HepG2 (cell line): ENCODE measurements at regions not wholly inside any gene's neighbourhood (a gene's known extent, or its start where the extent isn't known, plus 50 kb on each side); places are given as distances from the start of the nearest gene placed in this dataset.

Experiments
- ATAC-seq: fragments of 200-7000 bp; cut with Tn5 transposase; 3 replicates; pipeline ENCODE4 v1.9.1; 2020; ENCODE audit warnings: mild to moderate bottlenecking, moderate library complexity
- BruUV-seq: library from RNA; stranded (reverse); fragments of 400-500 nt; replicated peaks from 2 replicates; lab custom pipeline; 2021; lab: Mats Ljungman, UMichigan
- CTCF ChIA-PET: fragments of 300-600 bp; formaldehyde crosslinking; extraction: SDS; loops from one replicate; lab custom pipeline; 2021; ENCODE audit warnings: low total read pairs, inconsistent platforms, low intra/inter-chr PET ratio; lab: Yijun Ruan, JAX
- POLR2A ChIA-PET: fragments of 350-600 bp; sonication (Branson Sonifier 250); formaldehyde crosslinking; loops from one replicate; lab custom pipeline; 2020; ENCODE audit warnings: antibody characterized with exemption, inconsistent platforms; lab: Yijun Ruan, JAX
- DNase-seq: peaks from one replicate; pipeline ENCODE4 v3.0.0-alpha.2; 2015; ENCODE audit warnings: low spot score
- FAIRE-seq: peaks from 3 replicates; lab custom pipeline; 2011; peaks lifted over from hg19 to GRCh38; lab: Jason Lieb, UNC
- H2AFZ ChIP-seq: one replicate; pipeline ENCODE4 v1.6.1; 2011; ENCODE audit warnings: low read length, inconsistent platforms
- H3K27ac ChIP-seq: fragments of 300-600 bp; 3 replicates; pipeline ENCODE4 v1.8.0; 2011; ENCODE audit warnings: mixed run types, mild to moderate bottlenecking, mixed read lengths, low read length, inconsistent platforms; ENCODE audit not compliant: insufficient read depth; ENCODE audit errors: extremely low read length
- H3K27me3 ChIP-seq, 2 experiments: fragments of 200-600 bp in 1 of 2; 2 replicates in 1 of 2; 3 replicates in 1 of 2; pipeline versions ENCODE4 v1.6.0 to v1.8.0; 2011; ENCODE audit warnings: low read length in 2 of 2, mild to moderate bottlenecking in 2 of 2, moderate library complexity in 2 of 2, inconsistent platforms in 1 of 2; ENCODE audit not compliant: insufficient read depth in 2 of 2, control insufficient read depth in 1 of 2
- H3K36me3 ChIP-seq, 2 experiments: fragments of 200-600 bp in 1 of 2; replicated peaks in 1 of 2; 2 replicates in 1 of 2; 3 replicates in 1 of 2; pipeline versions ENCODE4 v1.5.1 to v1.8.0; 2011; ENCODE audit warnings: low read length in 2 of 2, inconsistent platforms in 1 of 2; ENCODE audit not compliant: insufficient read depth in 2 of 2, control insufficient read depth in 1 of 2
- H3K4me1 ChIP-seq: 2 replicates; pipeline ENCODE4 v1.5.1; 2012; ENCODE audit warnings: low read length, inconsistent platforms; ENCODE audit not compliant: insufficient read depth
- H3K4me2 ChIP-seq: 2 replicates; pipeline ENCODE4 v1.6.0; 2011; ENCODE audit warnings: low read depth, low read length, inconsistent platforms
- H3K4me3 ChIP-seq, 3 experiments: fragments of 200-600 bp in 1 of 3; sonication (generic), shearing (Covaris generic) in 1 of 3; replicated peaks in 1 of 3; 2 replicates each; pipeline ENCODE4 v1.5.1; 2011 to 2016; ENCODE audit warnings: low read length in 3 of 3, inconsistent platforms in 2 of 3, low read depth in 2 of 3, mild to moderate bottlenecking in 2 of 3, control low read depth in 1 of 3, mixed read lengths in 1 of 3; ENCODE audit not compliant: insufficient read depth in 1 of 3
- H3K79me2 ChIP-seq: one replicate; pipeline ENCODE4 v1.6.1; 2011; ENCODE audit warnings: low read length, inconsistent platforms; ENCODE audit not compliant: insufficient read depth
- H3K9ac ChIP-seq: 2 replicates; pipeline ENCODE4 v1.6.0; 2011; ENCODE audit warnings: mild to moderate bottlenecking, low read depth, low read length, inconsistent platforms; ENCODE audit not compliant: insufficient read depth
- H3K9me3 ChIP-seq: 2 replicates; pipeline ENCODE4 v1.5.1; 2012; ENCODE audit warnings: mild to moderate bottlenecking, low read length
- H4K20me1 ChIP-seq: 2 replicates; pipeline ENCODE4 v1.6.0; 2011; ENCODE audit warnings: inconsistent platforms, mild to moderate bottlenecking, low read length, moderate library complexity; ENCODE audit not compliant: insufficient read depth
- BATF2 ChIP-seq: sonication (generic); formaldehyde crosslinking; IDR thresholded peaks from 2 replicates; pipeline ENCODE4 v1.8.0; 2022; ENCODE audit warnings: mild to moderate bottlenecking, missing genetic modification reagents, moderate library complexity
- CSRNP1 ChIP-seq: sonication (generic); formaldehyde crosslinking; IDR thresholded peaks from 2 replicates; pipeline ENCODE4 v1.8.1; 2023; ENCODE audit warnings: mild to moderate bottlenecking, missing genetic modification reagents
- FOXK2 ChIP-seq: fragments of 450-650 bp; IDR thresholded peaks from 2 replicates; pipeline ENCODE4 v1.6.1; 2016
- HNF1A ChIP-seq, 2 experiments: sonication (generic) in 1 of 2; formaldehyde crosslinking in 1 of 2; IDR thresholded peaks; 2 replicates each; pipeline versions ENCODE4 v1.4.0 to v1.6.1; 2016 to 2020; ENCODE audit warnings: borderline replicate concordance in 1 of 2, low read depth in 1 of 2, mild to moderate bottlenecking in 1 of 2, missing genetic modification reagents in 1 of 2
- ZBTB44 ChIP-seq: sonication (generic); formaldehyde crosslinking; IDR thresholded peaks from 2 replicates; pipeline ENCODE4 v1.4.0; 2020; ENCODE audit warnings: missing genetic modification reagents
- ZNF280D ChIP-seq: sonication (generic); formaldehyde crosslinking; IDR thresholded peaks from 2 replicates; pipeline ENCODE4 v1.5.1; 2020; ENCODE audit warnings: mild to moderate bottlenecking, missing genetic modification reagents
- ZNF34 ChIP-seq: sonication (generic); formaldehyde crosslinking; IDR thresholded peaks from 2 replicates; pipeline ENCODE4 v1.4.0; 2020; ENCODE audit warnings: mild to moderate bottlenecking, missing genetic modification reagents, borderline replicate concordance
- ZNF343 ChIP-seq: sonication (generic); formaldehyde crosslinking; IDR thresholded peaks from 2 replicates; pipeline ENCODE4 v1.4.0; 2020; ENCODE audit warnings: mild to moderate bottlenecking, missing genetic modification reagents
- WGBS: methylation state at CpG from one replicate; pipeline ENCODE4 v1.1.6; 2017; ENCODE audit warnings: low lambda C conversion rate; 5-methylcytosine and 5-hydroxymethylcytosine counted together
- in situ Hi-C: cut with HindIII; loops from 2 replicates; pipeline ENCODE4 v1.10.0; 2017; ENCODE audit warnings: low pct_unique_long_range_greater_than_20kb; ENCODE audit not compliant: extremely low pct_ligation_motif_present
- intact Hi-C: fragments of 100-400 bp; cut with micrococcal nuclease; formaldehyde crosslinking; loops from one replicate; pipeline ENCODE4 v1.10.0; 2022; ENCODE audit not compliant: unreplicated experiment

- H3K9me3 ChIP-seq: no peaks in the 10 kb centered on the region
- H3K4me2 ChIP-seq: no peak overlapping the region
- CTCF ChIA-PET: no interaction called here
- no peaks in the 10 kb centered on the region for H3K4me1 ChIP-seq
- H3K79me2 ChIP-seq: no peaks in the 10 kb centered on the region
- WGBS: 2% methylated on average over 2 of the region's 2 CpGs
- ATAC-seq (no peak), FAIRE-seq (no peak), DNase-seq (no peak)
- H4K20me1 ChIP-seq: no peaks in the 10 kb centered on the region
- intact Hi-C loops (no loop called here), in situ Hi-C loops (no loop called here)
- no peak overlapping the region for H3K27ac ChIP-seq
- BruUV-seq: no TSS peak
- no peaks in the 10 kb centered on the region for H3K36me3 ChIP-seq
- POLR2A ChIA-PET: no interaction called here
- no peak overlapping the region for H2AFZ ChIP-seq
- H3K4me3 ChIP-seq: no peak overlapping the region
- peaks cover 1 to 62% of the 10 kb centered on the region in 2 experiments; a peak in 3 of 5 replicates for H3K27me3 ChIP-seq
- no peak overlapping the region for H3K9ac ChIP-seq
- no peak for TF ChIP-seq FOXK2
- TF ChIP-seq ZBTB44 (CRISPR knock-in tag): no peak
- TF ChIP-seq ZNF343 (CRISPR knock-in tag): no peak
- TF ChIP-seq ZNF34 (CRISPR knock-in tag): no peak
- TF ChIP-seq ZNF280D (CRISPR knock-in tag): no peak
- no peak for TF ChIP-seq HNF1A (IDR thresholded peaks at IDR 0.05; ENCODE audit: low read depth)
- TF ChIP-seq HNF1A (CRISPR knock-in tag; IDR thresholded peaks at IDR 0.05; ENCODE audit: borderline replicate concordance): no peak
- TF ChIP-seq CSRNP1 (CRISPR knock-in tag): no peak
- TF ChIP-seq BATF2: no peak
Observed at GRCh38 chr2:15752552-15753232, 161.0 kb downstream of the DDX1 start.
